SW480 (cell line): ENCODE measurements at regions not wholly inside any gene's neighbourhood (a gene's known extent, or its start where the extent isn't known, plus 50 kb on each side); places are given as distances from the start of the nearest gene placed in this dataset.

Experiments
- DNase-seq: peaks from one replicate; pipeline ENCODE4 v3.0.0-alpha.2; 2016; ENCODE audit warnings: low spot score

DNA sequence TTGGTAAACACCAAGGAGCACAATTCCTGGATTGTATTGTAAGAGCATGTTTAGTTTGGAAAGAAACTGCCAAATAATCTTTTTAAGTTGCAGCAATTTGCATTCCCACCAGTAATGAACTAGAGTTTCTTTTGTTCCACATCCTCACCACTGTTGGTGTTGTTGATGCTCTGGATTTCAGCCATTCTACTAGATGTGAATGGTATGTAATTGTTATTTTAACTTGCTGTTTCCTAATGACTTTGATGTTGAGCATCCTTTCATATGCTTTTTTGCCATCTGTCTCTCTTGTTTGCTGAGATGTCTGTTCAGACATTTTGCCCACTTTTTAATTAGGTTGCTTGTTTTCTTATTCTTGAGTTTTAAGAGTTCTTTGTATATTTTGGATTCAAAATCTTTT is 1654.1 kb downstream of the GRIK2 start:
- no peak for DNase-seq

GRCh38 chr6:103042336-103042735 is 1648.8 kb downstream of the GRIK2 start:
- DNase-seq = no peak

DNA sequence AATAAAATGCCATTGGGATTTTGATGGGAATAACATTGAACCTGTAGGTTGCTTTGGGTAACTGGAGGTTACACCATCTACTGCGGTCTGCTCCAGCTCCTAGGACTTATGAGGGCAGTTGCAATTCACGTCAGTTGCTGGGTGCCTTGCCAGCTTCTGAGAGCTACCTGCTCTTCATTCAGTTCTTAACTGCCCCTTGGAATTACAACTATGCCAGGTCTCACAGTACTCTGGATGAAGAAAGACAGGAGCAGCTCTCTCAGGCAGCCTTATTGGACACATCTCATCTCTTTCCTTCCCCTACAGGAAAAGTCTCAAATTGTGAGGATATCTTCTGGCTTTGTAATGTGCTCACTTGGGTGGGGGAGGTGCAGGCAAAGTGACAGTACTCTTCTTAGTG is 1643.3 kb downstream of the GRIK2 start:
- DNase-seq = no peak

GRCh38 chr6:103027271-103027931 is 1633.9 kb downstream of the GRIK2 start:
- no peak for DNase-seq

DNA sequence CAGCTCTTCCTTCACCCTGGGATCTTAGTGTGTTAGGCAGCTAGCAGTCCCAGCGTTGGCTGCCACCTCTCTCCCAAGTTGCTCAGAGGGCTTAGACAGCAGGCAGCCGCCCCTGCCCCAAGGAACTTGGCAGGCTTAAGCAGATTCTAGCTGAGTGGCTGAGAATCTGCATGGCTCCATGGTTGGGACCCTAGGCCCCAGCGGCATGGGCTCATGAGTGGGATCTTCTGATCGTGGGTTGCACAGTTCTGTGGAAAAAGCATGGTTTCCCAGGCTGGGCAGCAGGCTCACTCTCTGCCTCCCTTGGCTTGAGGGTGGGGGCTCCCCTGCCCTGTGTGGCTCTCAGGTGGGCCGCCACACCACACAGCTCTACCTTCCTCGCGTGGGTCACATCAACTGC is 1624.9 kb downstream of the GRIK2 start:
- DNase-seq = no peak

- no peak for DNase-seq
These were observed 1624.4 kb downstream of the GRIK2 start for GRCh38 chr6:103017878-103018277.

- no peak for DNase-seq
These were observed 1618.1 kb downstream of the GRIK2 start for GRCh38 chr6:103011605-103012004.

DNA sequence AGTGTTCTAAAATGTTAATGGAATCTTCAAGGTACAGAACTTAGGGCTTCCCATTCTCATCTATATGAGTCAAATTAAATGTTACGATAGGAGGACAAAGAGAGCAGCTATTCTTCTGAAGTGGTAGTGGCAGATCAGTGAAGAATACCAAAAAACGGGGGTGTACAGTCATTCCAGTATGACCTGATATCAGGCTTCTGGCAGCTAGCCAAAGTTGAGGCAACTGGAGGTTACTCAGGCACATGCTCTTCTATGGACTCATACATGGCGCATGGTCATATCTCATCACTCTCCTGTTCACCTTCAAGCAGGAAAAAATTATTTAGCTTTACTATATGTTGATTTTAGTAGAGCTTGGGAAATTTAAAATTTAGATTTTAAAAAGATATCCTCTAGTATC is 1608.8 kb downstream of the GRIK2 start:
- no peak for DNase-seq

DNA sequence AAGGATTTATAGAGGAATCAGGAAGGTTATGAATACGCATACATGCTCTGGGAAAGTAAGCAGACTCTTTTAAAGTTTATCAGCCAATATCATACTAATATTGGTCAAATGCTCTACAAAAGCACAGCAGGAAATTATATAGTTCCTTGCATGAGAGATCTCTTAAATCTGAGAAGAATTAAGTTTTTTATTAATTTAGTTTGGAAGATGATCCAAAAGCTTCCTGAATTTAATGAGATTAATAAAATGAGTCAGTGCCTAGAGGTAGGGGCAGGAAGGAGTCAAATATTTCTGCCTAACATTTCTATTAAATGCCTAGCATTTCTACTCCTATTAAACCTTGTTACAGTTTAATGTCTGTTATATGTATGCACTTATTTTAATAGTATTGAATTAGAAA is 1608.2 kb downstream of the GRIK2 start:
- DNase-seq = no peak

GRCh38 chr6:103000688-103001087 is 1607.2 kb downstream of the GRIK2 start:
- DNase-seq = no peak

- no peak for DNase-seq
These were observed 1602.0 kb downstream of the GRIK2 start for GRCh38 chr6:102995491-102995890.

GRCh38 chr6:102994866-102995265 is 1601.4 kb downstream of the GRIK2 start:
- no peak for DNase-seq

DNA sequence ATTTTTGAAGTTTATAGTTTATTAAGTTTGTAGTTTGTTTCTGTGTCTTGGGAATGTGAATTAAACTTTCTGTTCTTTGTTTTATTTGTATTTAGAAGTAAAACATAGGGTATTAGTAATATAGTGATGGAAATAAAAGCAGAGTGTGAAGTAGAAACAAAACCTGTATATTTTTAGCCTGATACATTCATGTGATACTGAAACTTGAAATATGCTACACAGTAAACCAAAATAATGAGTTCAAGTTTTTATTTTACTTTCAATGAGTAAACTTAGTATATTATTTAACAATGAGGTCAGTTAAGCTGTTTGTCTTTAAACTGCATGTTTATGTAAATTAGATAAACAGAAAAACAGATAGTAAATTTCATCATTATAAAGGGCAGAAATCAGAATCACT is 1592.6 kb downstream of the GRIK2 start:
- DNase-seq = no peak

- DNase-seq = no peak
These were observed 1590.8 kb downstream of the GRIK2 start for GRCh38 chr6:102984357-102984756.

- no peak for DNase-seq
These were observed 1588.0 kb downstream of the GRIK2 start for GRCh38 chr6:102981490-102982015.

DNA sequence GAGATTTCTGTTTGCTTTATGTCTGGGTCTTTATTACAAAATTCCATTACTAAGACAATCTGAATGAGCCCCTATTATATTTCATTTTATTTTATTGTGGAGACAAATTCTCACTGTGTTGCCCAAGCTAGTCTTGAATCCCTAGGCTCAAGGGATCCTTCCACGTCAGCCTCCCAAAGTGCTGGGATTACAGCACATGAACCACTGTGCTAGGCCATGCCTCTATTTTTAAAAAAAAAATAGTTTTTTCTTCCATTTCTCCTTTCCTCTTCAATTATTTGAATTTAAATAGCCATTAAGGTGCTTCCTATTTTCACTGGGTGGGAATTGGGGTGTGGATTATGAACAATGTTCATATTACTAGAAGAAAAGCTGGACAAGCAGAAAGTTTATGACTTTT is 1587.4 kb downstream of the GRIK2 start:
- no peak for DNase-seq

GRCh38 chr6:102961902-102962301 is 1568.4 kb downstream of the GRIK2 start:
- DNase-seq = no peak

GRCh38 chr6:102950967-102951366 is 1557.5 kb downstream of the GRIK2 start:
- no peak for DNase-seq

GRCh38 chr6:102944475-102944874 is 1551.0 kb downstream of the GRIK2 start:
- no peak for DNase-seq

DNA sequence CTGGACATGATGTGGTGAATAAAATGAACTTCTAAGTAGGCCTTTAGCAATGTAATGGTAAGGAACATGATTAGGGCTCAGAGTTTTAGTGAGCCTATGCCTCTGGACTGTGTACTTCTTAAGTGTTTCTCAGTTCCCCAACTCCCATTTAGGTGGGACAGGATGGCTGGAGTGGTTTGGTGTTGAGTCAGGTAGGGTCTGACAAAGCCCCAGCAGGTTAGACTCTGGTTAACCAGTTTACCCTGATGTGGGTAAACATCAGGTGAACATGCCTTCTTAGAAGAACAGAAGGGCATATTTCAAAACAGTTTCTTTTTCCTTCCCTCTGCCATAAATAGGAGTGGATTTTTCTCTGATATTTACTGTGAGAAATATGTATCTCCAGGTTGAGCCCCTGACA is 1548.7 kb downstream of the GRIK2 start:
- DNase-seq = no peak

DNA sequence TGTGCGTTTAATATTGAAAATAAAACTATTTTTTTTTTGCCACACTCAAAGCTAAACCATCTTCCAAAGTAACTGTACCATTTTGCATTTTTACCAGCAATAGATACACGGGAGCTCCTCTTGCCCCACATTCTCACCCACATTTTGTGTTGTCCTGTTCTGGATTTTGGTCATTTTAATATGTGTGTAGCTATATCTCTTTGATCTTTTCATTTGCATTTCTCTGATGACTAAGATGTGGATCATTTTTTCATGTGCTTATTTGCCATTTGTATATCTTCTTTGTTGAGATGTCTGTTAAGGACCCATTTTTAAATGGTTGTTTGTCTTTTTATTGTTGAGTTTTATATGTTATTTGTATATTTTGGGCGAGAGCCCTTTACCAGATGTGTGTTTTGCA is 1543.5 kb downstream of the GRIK2 start:
- DNase-seq = no peak

DNA sequence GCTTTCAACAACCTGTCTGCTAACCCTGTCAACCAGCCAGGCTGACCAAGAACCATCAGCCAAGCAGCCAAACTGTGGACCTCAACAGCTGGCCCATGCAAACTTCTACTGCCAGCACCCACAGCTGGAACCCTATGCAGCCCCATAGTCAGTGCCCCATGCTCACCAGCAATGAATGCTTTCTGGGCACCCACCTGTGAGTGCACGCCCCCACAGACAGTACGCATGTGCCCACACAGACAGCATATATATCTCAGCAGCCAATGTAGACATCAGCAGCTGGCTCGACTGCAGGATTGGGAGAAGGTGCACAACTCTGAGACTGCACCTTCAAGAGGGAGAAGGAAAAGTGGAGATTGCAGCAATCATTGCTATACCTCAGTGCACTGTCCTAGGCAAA is 1534.6 kb downstream of the GRIK2 start:
- no peak for DNase-seq

DNA sequence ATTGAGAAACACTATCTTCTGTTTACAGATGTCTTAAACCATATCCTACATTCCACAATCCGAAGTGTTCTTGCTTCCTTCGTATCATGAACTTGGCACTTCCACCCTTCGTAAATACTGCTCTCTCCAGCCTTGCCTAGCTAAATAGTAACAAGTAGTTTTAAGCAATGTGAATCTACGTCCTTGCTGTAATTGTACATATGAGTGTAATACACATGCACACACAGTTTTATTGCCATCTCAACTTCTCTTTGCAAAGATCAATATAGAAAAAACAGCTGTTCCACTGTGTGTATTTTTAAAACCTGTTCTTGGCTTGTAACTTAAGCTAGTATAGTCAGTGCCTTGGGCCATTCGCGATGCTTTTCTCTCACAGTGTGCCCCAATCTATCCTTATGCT is 1524.7 kb downstream of the GRIK2 start:
- DNase-seq = no peak

- no peak for DNase-seq
These were observed 1518.1 kb downstream of the GRIK2 start for GRCh38 chr6:102911571-102911970.
